H1 (cell line): ENCODE measurements at regions not wholly inside any gene's neighbourhood (a gene's known extent, or its start where the extent isn't known, plus 50 kb on each side); places are given as distances from the start of the nearest gene placed in this dataset.

ENCODE experiments used
- EZH2 ChIP-seq: fragments of 200-600 bp; sonication (generic); IDR thresholded peaks from 2 replicates; pipeline ENCODE4 v1.7.1; 2012; ENCODE audit warnings: low read depth, mild to moderate bottlenecking, moderate library complexity, low read length, inconsistent platforms; ENCODE audit not compliant: severe bottlenecking
- HDAC6 ChIP-seq: IDR thresholded peaks from one replicate; pipeline ENCODE4 v1.7.1; 2012; ENCODE audit warnings: low read depth, mild to moderate bottlenecking, inconsistent platforms, low read length, moderate library complexity
- KDM1A ChIP-seq: fragments of 200-600, 300-600 bp; sonication (generic); IDR thresholded peaks from 2 replicates; pipeline ENCODE4 v1.7.1; 2016; ENCODE audit warnings: mild to moderate bottlenecking, low read length, borderline replicate concordance
- TF ChIP-seq, protein P1 (sequence below), 3 experiments: IDR thresholded peaks; 1 replicate in 2 of 3; 2 replicates in 1 of 3; pipeline versions ENCODE4 v1.5.1 to v1.6.1; 2011; ENCODE audit warnings: low read length in 3 of 3, mild to moderate bottlenecking in 3 of 3, inconsistent platforms in 2 of 3, low read depth in 1 of 3, moderate library complexity in 1 of 3; ENCODE audit not compliant: insufficient read depth in 1 of 3; ENCODE audit errors: control extremely low read depth in 1 of 3

GRCh38 chr7:10860516-10860915, 113.2 kb upstream of the PHF14 start:
- TF ChIP-seq EZH2 (no peak), HDAC6 (no peak), KDM1A (no peak)
- TF ChIP-seq, protein P1, sequence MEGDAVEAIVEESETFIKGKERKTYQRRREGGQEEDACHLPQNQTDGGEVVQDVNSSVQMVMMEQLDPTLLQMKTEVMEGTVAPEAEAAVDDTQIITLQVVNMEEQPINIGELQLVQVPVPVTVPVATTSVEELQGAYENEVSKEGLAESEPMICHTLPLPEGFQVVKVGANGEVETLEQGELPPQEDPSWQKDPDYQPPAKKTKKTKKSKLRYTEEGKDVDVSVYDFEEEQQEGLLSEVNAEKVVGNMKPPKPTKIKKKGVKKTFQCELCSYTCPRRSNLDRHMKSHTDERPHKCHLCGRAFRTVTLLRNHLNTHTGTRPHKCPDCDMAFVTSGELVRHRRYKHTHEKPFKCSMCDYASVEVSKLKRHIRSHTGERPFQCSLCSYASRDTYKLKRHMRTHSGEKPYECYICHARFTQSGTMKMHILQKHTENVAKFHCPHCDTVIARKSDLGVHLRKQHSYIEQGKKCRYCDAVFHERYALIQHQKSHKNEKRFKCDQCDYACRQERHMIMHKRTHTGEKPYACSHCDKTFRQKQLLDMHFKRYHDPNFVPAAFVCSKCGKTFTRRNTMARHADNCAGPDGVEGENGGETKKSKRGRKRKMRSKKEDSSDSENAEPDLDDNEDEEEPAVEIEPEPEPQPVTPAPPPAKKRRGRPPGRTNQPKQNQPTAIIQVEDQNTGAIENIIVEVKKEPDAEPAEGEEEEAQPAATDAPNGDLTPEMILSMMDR (IDR thresholded peaks at IDR 0.05; ENCODE audit: control extremely low read depth in 1 of 3, insufficient read depth in 1 of 3, low read depth in 1 of 3, low read length in 3 of 3) = no peak
